GM23338 (cell line): ENCODE measurements at regions not wholly inside any gene's neighbourhood (a gene's known extent, or its start where the extent isn't known, plus 50 kb on each side); places are given as distances from the start of the nearest gene placed in this dataset.
"Not testable (repeated sequence)": the region's sequence is repeated elsewhere in the genome, so short reads cannot be mapped to it uniquely, and the experiment has no call there.

ENCODE experiments used
- ETS1 ChIP-seq: IDR thresholded peaks from 2 replicates; pipeline ENCODE4 v1.6.1; 2016; ENCODE audit warnings: antibody characterized with exemption
- EZH2 ChIP-seq: fragments of 200-600 bp; sonication (generic); IDR thresholded peaks from one replicate; pipeline ENCODE4 v1.8.0; 2017; ENCODE audit warnings: antibody characterized with exemption, mild to moderate bottlenecking, low read depth; ENCODE audit not compliant: unreplicated experiment
- POLR2AphosphoS5 ChIP-seq: IDR thresholded peaks from 2 replicates; pipeline ENCODE4 v1.6.1; 2016; ENCODE audit warnings: antibody characterized with exemption, low read depth
- REST ChIP-seq: IDR thresholded peaks from one replicate; pipeline ENCODE4 v1.6.1; 2018; ENCODE audit warnings: antibody characterized with exemption; ENCODE audit not compliant: unreplicated experiment
- TF ChIP-seq, protein P1 (sequence below), 2 experiments: fragments of 200-600 bp in 1 of 2; sonication (generic) in 1 of 2; conservative IDR thresholded peaks; 2 replicates each; pipeline versions ENCODE4 v1.5.1 to v1.6.1; 2016 to 2017; ENCODE audit warnings: antibody characterized with exemption in 2 of 2, low read depth in 2 of 2, mild to moderate bottlenecking in 2 of 2, moderate library complexity in 1 of 2

DNA sequence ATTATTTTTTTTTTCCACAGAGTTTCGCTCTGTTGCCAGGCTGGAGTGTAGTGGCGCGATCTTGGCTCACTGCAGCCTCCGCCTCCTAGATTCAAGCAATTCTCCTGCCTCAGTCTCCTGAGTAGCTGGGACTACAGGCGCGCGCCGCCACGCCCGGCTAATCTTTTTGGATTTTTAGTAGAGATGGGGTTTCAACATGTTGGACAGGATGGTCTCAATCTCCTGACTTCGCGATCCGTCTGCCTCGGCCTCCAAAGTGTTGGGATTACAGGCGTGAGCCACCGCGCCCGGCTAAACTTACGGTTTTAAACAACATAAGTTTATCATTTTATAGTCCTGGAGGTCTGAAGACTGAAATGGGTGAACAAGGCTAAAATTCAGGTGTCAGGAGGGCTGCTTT is 133.9 kb downstream of the AREG start:
- TF ChIP-seq, protein P1, sequence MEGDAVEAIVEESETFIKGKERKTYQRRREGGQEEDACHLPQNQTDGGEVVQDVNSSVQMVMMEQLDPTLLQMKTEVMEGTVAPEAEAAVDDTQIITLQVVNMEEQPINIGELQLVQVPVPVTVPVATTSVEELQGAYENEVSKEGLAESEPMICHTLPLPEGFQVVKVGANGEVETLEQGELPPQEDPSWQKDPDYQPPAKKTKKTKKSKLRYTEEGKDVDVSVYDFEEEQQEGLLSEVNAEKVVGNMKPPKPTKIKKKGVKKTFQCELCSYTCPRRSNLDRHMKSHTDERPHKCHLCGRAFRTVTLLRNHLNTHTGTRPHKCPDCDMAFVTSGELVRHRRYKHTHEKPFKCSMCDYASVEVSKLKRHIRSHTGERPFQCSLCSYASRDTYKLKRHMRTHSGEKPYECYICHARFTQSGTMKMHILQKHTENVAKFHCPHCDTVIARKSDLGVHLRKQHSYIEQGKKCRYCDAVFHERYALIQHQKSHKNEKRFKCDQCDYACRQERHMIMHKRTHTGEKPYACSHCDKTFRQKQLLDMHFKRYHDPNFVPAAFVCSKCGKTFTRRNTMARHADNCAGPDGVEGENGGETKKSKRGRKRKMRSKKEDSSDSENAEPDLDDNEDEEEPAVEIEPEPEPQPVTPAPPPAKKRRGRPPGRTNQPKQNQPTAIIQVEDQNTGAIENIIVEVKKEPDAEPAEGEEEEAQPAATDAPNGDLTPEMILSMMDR (conservative IDR thresholded peaks at IDR 0.05; ENCODE audit: low read depth in 2 of 2) = not testable (repeated sequence)
- not testable (repeated sequence) for TF ChIP-seq EZH2, ETS1, POLR2AphosphoS5, REST
